AG08396 (cell line): ENCODE measurements at regions not wholly inside any gene's neighbourhood (a gene's known extent, or its start where the extent isn't known, plus 50 kb on each side); places are given as distances from the start of the nearest gene placed in this dataset.
A peak's percentile ranks its signal among the peaks of the same experiment; 100 is the strongest.
"Not testable (repeated sequence)": the region's sequence is repeated elsewhere in the genome, so short reads cannot be mapped to it uniquely, and the experiment has no call there.

Experiments used
- DNase-seq: peaks from one replicate; pipeline ENCODE4 v3.0.0; 2012; ENCODE audit warnings: low spot score, mixed read lengths

DNA sequence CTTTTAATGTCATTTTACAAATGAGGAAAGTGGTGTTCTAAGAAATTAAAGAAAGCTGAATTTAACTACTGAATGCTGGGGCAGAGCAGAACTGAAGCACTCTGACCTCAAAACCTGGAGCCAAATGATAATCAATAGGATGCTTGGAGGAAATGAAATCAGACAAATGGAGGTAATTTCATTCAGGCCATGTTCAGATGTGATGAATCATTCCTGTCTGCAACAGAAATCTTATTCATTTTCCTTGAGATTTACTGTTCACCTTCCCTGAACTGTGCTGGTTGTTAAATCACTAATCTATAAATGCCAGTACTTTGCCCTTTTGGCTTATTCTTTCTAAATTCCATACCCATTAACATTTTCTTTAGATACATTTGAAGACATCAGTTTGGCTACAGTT, 85.6 kb upstream of the SNX7 start:
- DNase-seq = no peak

DNA sequence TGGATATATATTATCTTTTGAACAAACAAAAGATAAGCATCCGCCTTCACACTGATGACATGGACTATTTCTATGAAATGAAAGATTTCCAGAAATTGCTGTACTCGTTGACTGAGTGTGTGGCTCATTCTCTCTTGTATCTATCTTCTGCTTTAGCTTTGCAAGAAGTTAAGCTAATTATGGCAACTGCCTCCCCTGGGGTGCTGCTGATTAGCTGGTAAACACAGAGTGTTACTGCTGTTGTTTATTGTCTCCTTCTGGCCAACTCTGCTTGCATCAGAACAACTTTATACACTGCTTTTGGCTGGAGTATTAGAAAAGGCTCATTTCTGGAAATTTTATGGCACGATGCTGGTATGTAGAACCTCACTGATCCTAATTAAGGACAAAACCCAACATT, 95.6 kb upstream of the SNX7 start:
- DNase-seq = no peak

- no peak for DNase-seq
Observed at GRCh38 chr1:98559291-98559690, 102.2 kb upstream of the SNX7 start.

GRCh38 chr1:98557895-98558294, 103.6 kb upstream of the SNX7 start:
- no peak for DNase-seq

GRCh38 chr1:98556521-98557158, 104.9 kb upstream of the SNX7 start:
- peak; percentile 18 for DNase-seq

DNA sequence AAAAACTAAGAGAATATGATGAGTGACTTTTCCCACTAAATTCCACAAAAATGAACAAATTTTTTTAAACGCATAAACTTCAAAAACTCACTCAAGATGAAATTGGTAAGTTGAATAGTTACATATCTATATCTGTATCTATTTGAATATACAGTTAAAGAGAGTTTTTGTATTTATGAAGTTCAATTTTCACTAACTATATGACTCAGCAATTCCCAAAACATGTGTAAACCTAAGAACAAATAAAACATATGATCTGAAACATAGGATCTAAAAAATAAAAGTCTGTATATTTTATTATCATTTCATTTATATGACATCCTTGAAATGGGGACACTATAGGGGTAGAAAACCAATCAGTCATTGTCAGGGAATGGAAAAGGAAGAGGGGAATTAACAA, 105.7 kb upstream of the SNX7 start:
- no peak for DNase-seq

GRCh38 chr1:98552576-98553074, 108.9 kb upstream of the SNX7 start:
- not testable (repeated sequence) for DNase-seq

DNA sequence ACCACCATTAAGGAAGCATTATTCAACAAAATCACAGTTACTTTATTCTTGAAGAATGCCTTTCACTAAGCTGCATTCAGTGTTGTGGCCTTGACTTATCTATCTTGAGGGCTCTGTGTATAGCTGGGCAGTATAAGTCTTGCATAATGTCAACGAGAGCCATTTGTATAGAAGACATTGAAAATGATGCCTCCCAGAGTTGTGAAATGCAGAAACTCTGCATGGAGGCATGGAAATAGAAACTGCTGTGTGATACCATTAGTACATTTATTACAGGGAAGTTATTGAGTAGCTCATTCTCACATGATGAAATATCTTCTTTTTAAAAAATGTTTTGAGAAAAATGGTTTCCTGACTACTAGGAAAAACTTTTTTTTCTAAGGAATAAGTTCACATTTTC, 111.4 kb upstream of the SNX7 start:
- no peak for DNase-seq

- no peak for DNase-seq
Observed at GRCh38 chr1:98546319-98546718, 115.2 kb upstream of the SNX7 start.

GRCh38 chr1:98538106-98538505, 123.4 kb upstream of the SNX7 start:
- DNase-seq = no peak

DNA sequence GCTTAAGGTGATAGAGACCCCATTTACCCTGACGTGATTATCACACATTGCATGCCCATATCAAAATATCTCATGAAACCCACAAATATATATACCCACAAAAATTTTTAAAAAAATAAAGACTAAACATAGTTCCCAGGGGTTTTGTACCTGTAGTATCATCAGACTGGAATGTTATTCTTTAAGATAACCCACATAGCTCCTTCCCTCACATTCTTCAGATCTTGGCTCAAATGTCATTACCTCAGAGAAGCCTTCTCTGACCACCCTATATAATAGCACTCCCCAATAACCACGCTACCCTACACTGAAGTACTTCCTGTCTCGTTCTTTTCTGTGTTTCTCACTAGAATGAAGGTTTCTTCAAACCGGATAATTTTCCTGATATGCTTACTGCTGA, 138.3 kb upstream of the SNX7 start:
- no peak for DNase-seq

DNA sequence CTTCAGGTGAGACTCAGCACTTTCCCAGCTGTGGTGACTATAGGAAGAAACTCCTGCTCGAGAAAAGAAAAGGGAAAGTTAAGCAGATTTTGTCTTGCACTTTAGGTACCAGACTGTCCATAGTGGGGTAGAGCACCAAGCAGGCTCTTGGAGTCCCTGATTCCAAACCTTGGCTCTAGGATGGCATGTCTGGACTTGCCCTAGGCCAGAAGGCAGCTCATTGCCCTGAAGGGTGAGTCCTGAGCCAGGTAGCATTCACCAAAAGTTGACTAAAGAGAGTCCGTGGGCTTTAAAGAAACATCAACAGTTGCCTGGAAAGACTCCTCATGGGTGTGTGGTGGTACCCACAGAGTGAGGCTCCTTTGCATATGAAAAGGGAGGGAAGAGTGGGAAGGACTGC, 145.2 kb upstream of the SNX7 start:
- no peak for DNase-seq

DNA sequence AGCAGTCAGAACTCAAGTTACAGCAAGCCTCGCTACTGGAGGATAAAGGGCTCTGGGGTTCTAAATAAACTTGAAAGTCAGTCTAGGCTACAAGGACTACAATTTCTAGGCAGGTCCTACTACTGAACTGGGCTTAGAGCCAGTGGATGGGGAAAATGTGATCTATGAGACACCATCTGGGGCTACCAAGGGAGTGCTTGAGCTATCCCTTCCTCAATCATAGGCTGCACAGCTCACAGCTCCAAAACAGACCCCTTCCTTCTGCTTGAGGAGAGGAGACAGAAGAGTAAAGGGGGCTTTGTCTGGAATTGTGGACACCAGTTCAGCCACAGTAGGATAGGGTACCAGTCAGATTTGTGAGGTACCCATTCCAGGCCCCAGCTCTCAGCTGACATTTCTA, 145.8 kb upstream of the SNX7 start:
- no peak for DNase-seq

DNA sequence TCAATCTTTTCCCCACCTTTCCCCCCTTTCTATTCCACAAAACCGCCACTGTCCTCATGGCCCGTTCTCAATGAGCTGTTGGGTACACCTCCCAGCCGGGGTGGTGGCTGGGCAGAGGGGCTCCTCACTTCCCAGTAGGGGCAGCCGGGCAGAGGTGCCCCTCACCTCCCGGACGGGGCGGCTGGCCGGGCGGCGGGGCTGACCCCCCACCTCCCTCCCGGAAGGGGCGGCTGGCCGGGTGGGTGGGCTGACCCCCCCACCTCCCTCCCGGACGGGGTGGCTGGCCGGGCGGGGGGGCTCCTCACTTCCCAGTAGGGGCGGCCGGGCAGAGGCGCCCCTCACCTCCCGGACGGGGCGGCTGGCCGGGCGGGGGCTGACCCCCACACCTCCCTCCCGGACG, 149.3 kb upstream of the SNX7 start:
- not testable (repeated sequence) for DNase-seq

DNA sequence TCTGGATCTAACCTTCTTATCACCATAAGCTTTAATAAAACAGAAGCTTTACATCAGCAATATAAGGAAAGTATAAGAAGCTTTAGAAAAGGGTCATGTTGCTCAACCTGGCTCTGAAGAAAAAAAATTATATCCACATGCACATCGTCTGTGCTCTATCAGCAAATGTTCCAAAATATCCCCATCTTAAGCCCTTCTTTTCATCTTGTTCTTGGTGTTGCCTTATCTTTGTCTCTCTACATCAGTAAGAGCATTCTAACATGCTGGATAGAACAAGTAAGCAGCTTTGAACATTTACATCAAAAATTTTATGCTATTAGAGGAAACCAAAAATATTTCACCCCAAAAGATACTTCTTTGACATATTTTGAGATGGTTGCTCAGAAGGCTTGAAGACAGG, 157.8 kb upstream of the SNX7 start:
- DNase-seq = no peak

- no peak for DNase-seq
Observed at GRCh38 chr1:98502937-98503336, 158.6 kb upstream of the SNX7 start.

DNA sequence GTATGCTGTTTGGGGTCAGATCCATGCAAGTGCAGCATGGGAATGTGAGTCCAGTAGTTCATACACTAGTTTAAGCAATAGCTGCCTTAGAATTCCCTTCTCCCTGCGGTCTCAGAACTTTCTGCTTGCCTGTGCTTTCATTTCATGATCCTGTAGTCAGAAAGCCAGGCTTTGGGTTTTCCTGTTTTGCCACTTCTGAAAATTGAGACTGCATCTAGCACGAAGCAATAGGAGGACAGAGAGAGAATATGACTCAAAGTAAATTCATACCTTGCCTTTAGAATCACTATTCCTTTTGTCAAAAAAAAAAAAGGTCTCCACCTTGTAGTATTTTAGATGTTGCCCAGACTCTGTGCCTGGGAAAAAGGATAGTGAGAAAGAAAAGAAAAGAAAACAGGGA, 161.2 kb upstream of the SNX7 start:
- no peak for DNase-seq

GRCh38 chr1:98498651-98499050, 162.9 kb upstream of the SNX7 start:
- no peak for DNase-seq

DNA sequence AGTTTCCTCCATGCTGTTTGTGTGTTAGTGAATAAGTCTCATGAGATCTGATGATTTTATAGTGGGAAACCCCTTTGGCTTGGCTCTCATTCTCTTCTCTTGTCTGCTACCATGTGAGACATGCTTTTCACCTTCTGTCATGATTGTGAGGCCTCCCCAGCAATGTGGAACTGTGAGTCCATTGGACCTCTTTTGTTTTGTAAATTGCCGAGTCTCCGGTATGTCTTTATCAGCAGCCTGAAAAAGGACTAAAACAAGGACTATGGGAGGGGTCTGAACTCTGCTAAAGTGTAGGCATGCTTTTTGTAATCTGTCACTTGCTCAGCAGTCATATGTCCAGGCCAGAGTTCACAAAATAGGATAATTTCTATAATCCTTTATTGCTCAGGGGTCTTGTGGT, 164.0 kb upstream of the SNX7 start:
- no peak for DNase-seq

DNA sequence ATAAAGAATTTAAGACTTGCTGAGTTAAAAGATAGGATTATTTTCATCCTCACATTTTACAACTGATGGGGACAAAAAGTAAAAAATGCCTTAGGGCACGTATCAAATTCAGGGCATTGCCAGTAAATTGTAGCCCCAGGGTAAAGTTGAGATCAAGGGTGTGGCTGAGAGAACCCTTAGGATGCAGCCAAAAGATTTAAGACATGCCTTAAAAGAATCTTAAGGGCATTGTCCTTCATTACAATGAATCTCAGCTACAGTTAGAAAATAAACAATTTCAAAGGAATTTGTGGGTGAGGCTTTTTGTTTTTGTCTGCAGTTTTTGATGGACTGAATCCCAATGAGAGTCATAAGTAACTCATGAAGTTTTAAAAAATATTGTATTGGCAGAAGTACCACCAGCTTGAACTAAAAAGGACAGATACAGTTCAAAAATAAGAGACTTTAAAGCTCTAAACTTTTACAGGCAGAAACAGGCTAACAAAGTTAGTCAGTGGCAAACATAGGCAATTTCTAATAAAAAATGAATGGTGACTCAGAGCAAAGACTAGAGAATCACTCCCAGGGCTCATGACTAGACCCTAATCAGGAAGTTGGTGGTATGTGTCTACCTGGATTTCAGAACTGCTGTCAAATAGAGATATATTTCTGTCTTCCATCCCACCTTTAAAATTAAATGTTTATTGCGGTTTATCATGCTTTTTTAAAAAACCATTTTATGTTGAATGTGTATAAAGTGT, 165.1 kb upstream of the SNX7 start:
- no peak for DNase-seq

DNA sequence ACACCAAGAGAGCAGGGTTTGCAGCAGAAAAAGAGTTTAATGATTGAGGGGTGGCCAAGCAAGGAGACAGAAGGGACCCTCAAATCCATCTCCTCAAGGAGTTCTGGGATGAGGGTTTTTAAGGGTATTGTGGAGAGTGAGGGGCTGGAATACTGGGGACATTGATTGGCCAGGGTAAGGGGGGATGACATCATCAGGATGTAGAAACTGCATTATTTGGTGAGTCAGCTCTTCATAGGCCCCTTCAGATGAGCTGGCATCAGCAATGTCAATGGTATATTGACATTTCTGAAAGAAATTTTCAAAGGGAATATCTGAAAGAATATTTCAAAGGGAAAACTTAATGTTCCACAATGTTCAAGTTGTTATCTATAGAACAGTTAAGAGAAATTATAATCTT, 168.1 kb upstream of the SNX7 start:
- no peak for DNase-seq

DNA sequence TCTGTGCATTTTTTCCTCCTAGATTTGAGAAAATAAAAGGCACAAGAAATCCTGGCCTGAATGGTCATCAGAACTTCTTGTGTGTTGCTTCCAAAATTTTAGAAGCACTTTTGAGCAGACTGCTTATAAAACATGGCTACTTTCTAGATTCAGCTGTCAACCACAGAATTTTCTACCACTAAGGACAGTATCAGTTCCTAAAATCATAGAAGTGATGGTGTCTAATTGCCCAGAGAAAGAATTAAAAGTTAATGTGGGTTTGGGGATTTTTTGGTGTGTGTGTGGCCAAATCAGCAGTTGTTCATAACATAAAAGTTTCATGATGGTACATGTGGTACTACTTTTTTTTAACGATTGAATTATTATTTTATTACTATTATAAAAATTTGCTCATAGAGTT, 171.4 kb upstream of the SNX7 start:
- no peak for DNase-seq

DNA sequence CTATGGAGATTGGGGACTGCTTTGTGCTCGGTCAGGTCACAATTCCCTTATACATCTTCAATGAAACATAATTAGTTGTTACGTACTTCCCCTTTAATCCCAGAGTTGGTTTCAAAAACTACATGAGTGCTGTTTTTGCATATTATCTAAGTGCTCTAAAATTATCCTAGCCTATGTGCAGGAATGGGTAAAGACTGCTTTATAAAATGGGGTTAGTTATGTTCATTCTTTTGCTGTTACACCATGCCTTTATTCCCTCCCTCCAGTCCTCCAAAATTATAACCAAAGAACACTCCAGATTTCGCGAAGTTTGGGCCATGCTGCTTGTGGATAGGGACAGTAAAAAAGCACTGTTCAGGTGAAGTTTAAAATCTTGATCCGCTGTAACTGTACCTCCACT, 173.9 kb upstream of the SNX7 start:
- DNase-seq = no peak

GRCh38 chr1:98482611-98483010, 178.9 kb upstream of the SNX7 start:
- no peak for DNase-seq
